ENCODE measurements at regions not wholly inside any gene's neighbourhood (a gene's known extent, or its start where the extent isn't known, plus 50 kb on each side); places are given as distances from the start of the nearest gene placed in this dataset.

DNA sequence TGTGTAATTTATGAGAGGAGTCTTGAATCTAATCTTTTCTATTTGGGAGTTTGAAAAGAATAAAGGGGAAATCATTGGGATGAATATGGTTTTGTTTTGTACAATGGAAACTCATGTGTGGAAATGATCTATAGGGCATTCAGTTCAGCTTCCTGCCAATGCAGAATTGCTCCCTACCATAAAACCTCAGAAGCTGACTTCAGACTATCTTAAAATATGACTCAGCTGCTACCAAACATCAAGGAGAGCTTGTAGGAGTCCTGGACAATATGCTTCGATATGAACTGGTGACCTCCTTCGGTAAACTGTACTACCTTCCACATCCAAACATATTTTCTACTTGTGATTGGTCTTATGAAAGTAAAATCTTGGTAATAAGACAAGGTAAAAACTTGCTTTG, 160.6 kb downstream of the CAPZA3 start:
- H3K4me1 ChIP-seq = no peaks in the 10 kb centered on the region
- H3K4me3 ChIP-seq = no peak overlapping the region
- TF ChIP-seq, protein P1, sequence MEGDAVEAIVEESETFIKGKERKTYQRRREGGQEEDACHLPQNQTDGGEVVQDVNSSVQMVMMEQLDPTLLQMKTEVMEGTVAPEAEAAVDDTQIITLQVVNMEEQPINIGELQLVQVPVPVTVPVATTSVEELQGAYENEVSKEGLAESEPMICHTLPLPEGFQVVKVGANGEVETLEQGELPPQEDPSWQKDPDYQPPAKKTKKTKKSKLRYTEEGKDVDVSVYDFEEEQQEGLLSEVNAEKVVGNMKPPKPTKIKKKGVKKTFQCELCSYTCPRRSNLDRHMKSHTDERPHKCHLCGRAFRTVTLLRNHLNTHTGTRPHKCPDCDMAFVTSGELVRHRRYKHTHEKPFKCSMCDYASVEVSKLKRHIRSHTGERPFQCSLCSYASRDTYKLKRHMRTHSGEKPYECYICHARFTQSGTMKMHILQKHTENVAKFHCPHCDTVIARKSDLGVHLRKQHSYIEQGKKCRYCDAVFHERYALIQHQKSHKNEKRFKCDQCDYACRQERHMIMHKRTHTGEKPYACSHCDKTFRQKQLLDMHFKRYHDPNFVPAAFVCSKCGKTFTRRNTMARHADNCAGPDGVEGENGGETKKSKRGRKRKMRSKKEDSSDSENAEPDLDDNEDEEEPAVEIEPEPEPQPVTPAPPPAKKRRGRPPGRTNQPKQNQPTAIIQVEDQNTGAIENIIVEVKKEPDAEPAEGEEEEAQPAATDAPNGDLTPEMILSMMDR (IDR thresholded peaks at IDR 0.05) = no peak
- TF ChIP-seq POLR2A (IDR thresholded peaks at IDR 0.05) = no peak
- no peaks in the 10 kb centered on the region for H3K9me3 ChIP-seq
- no peaks in the 10 kb centered on the region for H3K27me3 ChIP-seq
- no peak overlapping the region for H3K27ac ChIP-seq
- no peaks in the 10 kb centered on the region for H3K36me3 ChIP-seq
- intact Hi-C loops (cut with DNase I; ENCODE audit: low total_unique reads) = no loop called here
- DNase-seq = no peak

DNA sequence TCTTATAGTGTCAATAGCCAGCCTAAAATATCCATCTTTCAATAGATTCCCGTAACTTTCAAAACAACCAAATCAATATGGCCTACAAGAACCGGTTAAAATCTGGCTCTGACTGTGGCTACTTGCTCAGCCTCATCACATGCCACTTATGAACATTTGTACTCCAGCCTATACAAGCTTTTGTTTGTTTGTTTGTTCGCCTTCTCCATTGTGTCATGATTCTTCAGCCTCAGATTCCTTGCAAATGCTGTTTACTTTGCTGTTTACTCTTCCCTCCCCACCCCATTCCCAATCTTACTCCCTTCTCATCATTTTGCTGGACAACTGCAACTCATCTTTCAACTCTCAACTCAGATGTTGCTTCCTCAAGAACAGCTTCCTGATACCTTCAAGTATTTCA, 161.2 kb downstream of the CAPZA3 start:
- DNase-seq = no peak
- Histone ChIP-seq H3K27ac (no peak overlapping the region), H3K36me3 (no peaks in the 10 kb centered on the region), H3K4me3 (no peak overlapping the region), H3K27me3 (no peaks in the 10 kb centered on the region), H3K9me3 (no peaks in the 10 kb centered on the region), H3K4me1 (no peaks in the 10 kb centered on the region)
- intact Hi-C loops (cut with DNase I; ENCODE audit: low total_unique reads) = no loop called here
- no peak for TF ChIP-seq POLR2A (IDR thresholded peaks at IDR 0.05)
- TF ChIP-seq, protein P1 (IDR thresholded peaks at IDR 0.05) = no peak

DNA sequence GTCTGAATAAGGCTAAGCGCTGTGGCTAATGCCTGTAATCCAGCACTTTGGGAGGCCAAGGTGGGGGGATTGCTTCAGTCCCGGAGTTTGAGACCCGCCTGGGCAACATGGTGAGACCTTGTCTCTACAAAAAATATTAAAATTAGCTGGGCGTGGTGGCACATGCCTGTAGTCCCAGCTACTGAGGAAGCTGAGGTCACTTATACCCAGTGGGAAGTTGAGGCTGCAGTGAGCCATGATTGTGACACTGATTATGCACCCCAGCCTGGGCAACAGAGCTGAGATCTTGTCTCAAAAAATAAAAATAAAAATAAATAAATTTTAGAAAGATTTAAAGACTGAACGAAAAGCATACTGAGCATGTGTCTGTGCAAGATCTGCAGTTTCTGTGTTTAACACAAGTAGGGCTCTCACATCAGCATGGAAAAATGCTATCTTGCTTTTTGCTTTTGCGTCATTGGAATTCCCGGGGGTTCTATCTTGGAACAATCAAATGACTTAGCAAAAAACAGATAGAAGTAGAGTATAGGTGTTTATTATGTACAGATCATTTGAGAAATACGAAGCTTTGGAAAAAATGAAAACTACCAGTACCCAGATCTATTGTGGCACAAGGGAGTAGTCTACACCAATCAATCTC, 161.9 kb downstream of the CAPZA3 start:
- no peak overlapping the region for H3K4me3 ChIP-seq
- intact Hi-C loops (cut with DNase I; ENCODE audit: low total_unique reads) = no loop called here
- no peaks in the 10 kb centered on the region for H3K36me3 ChIP-seq
- H3K27me3 ChIP-seq = no peaks in the 10 kb centered on the region
- H3K4me1 ChIP-seq = no peaks in the 10 kb centered on the region
- DNase-seq = no peak
- H3K27ac ChIP-seq = no peak overlapping the region
- no peak for TF ChIP-seq POLR2A (IDR thresholded peaks at IDR 0.05)
- TF ChIP-seq, protein P1 (IDR thresholded peaks at IDR 0.05) = no peak
- no peaks in the 10 kb centered on the region for H3K9me3 ChIP-seq

DNA sequence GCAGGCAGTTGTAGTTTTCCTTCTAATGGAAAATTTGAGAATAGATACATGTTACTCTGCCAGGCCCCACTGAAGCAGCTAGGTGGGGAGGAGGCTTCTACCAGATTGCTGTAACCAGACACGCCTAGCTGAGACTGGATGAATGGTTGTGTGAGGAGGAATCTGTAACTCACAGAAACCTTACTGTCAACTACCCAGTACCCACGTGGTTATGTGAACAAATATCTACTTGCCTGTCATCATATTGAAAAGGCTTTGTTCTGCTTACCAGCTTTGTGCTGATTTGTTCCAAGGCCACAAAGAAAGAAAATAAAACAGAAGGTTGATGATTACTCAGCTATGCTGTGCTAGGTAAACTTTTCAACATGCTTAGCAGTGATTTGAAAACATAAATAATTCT, 167.2 kb downstream of the CAPZA3 start:
- no peaks in the 10 kb centered on the region for H3K4me1 ChIP-seq
- no peaks in the 10 kb centered on the region for H3K27me3 ChIP-seq
- H3K4me3 ChIP-seq = no peak overlapping the region
- H3K36me3 ChIP-seq = no peaks in the 10 kb centered on the region
- no peaks in the 10 kb centered on the region for H3K9me3 ChIP-seq
- DNase-seq = no peak
- no peak overlapping the region for H3K27ac ChIP-seq
- TF ChIP-seq, protein P1 (IDR thresholded peaks at IDR 0.05) = no peak
- TF ChIP-seq POLR2A (IDR thresholded peaks at IDR 0.05) = no peak
- intact Hi-C loops (cut with DNase I; ENCODE audit: low total_unique reads) = no loop called here

DNA sequence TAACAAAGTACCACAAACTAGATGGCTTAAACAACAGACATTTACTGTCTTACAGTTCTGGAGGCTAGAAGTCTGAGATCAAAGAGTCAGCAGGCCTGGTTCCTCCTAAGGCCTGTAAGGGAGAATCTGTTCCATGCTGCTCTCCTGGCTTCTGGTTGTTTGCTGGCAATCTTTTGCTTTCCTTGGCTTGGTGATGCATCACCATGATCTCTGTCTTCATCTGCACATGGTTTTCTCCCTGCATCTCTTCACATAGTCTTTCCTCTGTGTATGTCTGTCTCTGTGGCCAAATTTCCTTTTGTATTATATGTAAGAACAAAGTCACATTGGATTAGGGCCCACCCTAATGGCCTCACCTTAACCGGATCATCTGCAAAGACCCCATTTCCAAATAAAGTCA, 168.5 kb downstream of the CAPZA3 start:
- no peak for DNase-seq
- intact Hi-C loops (cut with DNase I; ENCODE audit: low total_unique reads) = no loop called here

More for the DNA sequence above, 168.5 kb downstream of the CAPZA3 start:
- Histone ChIP-seq H3K4me3 (no peak overlapping the region), H3K9me3 (no peaks in the 10 kb centered on the region), H3K4me1 (no peaks in the 10 kb centered on the region), H3K27me3 (no peaks in the 10 kb centered on the region), H3K36me3 (no peaks in the 10 kb centered on the region), H3K27ac (no peak overlapping the region)
- TF ChIP-seq POLR2A (IDR thresholded peaks at IDR 0.05) = no peak
- TF ChIP-seq, protein P1 (IDR thresholded peaks at IDR 0.05) = no peak
